Sciatic nerve (tissue), 2 donors: ENCODE measurements at regions not wholly inside any gene's neighbourhood (a gene's known extent, or its start where the extent isn't known, plus 50 kb on each side); places are given as distances from the start of the nearest gene placed in this dataset.

Experiments
- ATAC-seq: fragments of 200-7000 bp; cut with Tn5 transposase; one replicate; pipeline ENCODE4 v1.9.1; 2020; ENCODE audit warnings: mild to moderate bottlenecking, moderate library complexity
- DNase-seq: peaks from one replicate; pipeline ENCODE4 v3.0.0-alpha.2; 2020; ENCODE audit warnings: low spot score
- intact Hi-C: fragments of 100-400 bp; cut with DNase I; formaldehyde crosslinking; loops from one replicate; pipeline ENCODE4 v1.14.2; 2022
- donor health status: DM: no; HTN: no; CAD: no.
- donor health status: DM: no; HTN: no; CAD: no.

DNA sequence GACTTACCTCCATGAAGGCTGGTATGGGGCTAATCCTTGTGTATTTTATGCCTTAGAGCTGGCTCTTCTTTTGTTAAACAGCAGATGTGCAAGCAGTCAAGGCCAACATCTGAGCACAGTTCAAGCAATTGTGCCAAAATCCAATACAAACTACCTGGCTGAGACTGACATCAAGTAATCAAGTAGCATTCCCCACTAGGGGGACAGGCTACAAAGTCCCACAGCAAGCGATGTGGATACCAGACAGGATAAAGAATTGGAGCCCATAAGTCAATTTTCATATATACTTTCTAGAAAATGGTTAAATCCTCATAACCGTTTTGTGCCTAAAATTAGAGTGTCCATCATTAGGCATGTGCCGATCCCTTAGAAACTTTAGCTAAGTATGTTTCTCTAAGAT, 675.8 kb downstream of the DIAPH3 start:
- intact Hi-C loops, result no loop called here
- ATAC-seq (no peak), DNase-seq (no peak)

DNA sequence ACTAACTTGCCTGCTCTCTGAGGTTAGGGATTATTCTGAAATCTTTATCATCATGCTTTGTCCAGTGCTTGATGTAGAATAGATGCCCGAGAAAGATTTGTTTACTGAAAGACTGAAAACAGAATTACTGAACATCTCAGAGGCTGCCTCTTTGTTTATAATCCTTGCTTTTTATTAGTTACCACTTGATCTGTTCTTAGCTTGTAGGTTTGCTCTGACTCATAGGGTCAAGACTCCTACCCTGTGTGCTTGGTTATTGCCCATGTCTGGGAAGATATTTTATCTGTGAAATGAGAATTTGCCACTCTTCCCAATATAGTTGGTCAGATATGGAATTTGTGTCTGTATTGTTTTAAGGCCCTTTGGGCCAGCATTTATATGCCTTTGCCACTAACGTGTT, 675.3 kb downstream of the DIAPH3 start:
- DNase-seq, result no peak
- intact Hi-C loops, result no loop called here
- no peak for ATAC-seq

DNA sequence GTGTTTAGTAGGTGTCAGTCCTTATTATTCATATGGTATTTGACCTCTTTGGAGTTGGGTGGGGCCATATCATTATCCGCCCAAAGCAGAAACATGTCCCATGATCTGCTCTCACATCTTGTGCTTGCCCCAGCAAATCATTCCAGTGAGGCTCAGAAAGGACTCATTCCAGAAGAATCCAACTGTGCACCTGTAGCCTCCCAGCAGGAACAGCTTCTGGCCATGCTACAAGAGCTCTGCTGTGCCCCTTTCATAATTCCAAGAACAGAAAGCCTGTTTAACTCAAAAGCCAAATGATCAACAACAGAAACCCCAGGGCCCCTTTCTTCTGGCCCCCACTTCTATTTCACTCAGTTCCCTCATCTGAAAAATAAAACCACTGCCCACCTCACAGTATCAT, 673.1 kb downstream of the DIAPH3 start:
- ATAC-seq, result no peak
- no peak for DNase-seq
- intact Hi-C loops, result no loop called here

DNA sequence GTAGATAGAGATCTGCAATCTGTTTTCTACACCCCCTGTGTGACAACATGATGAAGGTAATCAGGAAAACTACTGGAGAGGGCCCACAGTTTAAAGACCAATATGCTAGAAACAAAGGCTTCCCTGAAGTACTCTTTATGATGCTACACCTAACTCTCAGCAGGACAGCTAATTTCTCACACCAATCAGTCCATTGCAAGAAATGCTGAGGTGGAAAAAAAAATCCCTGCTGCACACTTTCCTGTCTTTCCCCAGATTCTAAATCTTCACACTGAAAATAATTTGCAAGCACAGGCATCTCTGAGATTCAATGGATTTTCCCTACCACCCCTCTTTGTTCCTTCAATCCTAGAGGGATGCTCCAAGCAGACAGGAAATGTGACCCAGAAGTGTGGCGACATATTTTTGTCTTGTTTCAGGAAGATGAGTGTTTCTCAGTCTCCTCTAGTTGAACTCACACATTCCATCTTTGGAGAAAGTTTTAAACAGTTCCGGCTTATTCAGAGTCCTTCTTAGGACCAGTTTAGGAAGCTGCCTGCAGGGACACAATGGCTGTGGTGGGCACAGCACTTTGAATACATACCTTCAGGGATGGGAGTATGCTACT, 671.6 kb downstream of the DIAPH3 start:
- no peak for ATAC-seq

DNA sequence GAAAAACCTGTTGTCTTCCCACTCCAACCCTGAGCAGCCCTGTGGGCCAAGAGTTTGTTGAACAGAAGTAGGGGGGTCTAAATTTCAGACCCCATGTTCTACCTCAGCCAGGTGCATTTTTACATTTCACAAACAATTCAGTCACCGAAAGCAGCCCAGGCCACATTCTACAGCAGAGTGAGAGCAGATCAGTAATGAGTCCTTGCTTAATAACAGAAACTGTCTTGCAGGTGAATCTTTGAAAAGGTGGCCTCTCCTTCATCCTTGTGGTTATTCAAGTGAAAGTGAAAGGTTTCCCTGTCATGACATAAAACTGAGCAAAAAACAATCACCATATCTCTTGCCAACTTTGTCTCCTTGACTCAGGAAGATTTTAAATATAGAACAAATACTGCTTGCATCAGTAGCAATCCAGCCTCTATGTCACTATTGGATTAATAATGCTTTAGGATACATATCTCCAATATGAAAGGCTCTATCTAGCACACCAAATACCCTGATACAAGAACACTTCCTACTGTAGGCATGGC, 670.2 kb downstream of the DIAPH3 start:
- DNase-seq (no peak), ATAC-seq (no peak)
- intact Hi-C loops, result no loop called here

More for the DNA sequence above, 671.6 kb downstream of the DIAPH3 start:
- no peak for DNase-seq
- intact Hi-C loops, result no loop called here

DNA sequence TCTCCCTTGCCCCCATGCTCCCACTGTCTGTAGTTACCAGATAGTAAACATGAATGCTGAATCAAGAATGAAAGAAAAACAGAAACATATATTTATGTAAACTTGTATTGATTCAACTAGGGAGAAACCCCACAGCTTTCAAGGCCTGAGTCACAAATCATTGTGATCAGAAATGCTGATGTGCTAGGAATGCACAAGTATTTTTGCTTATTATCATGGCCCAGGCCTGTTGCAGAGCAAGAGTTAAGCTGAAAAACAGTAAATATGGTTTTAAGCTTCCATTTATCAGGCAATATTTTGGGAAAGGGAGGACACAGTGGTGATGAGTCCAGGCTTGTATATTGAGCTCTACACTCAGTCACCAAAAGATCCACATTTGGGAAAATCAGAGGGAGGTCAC, 669.6 kb downstream of the DIAPH3 start:
- intact Hi-C loops, result no loop called here
- no peak for ATAC-seq
- DNase-seq, result no peak

DNA sequence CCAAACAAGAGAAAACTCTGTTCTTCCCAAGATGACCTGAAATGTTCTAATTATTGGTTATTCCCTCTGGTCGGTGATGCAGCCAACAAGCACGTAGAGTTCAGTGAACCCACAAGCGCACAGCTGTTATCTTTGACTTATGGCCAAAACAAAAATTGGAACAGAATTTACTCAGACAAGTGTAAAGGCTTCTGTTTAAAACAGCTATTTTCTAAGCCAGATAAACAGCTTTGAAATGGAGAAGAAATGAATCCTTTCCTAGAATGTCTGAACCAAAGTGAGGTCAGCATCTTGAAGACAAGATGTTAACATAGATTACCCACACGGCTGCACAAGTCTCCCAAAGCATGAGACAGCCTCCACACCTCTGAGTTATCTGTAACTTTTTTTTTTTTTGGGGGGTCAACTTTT, 669.2 kb downstream of the DIAPH3 start:
- peak; percentile 95 for ATAC-seq
- intact Hi-C loops, result no loop called here
- no peak for DNase-seq

DNA sequence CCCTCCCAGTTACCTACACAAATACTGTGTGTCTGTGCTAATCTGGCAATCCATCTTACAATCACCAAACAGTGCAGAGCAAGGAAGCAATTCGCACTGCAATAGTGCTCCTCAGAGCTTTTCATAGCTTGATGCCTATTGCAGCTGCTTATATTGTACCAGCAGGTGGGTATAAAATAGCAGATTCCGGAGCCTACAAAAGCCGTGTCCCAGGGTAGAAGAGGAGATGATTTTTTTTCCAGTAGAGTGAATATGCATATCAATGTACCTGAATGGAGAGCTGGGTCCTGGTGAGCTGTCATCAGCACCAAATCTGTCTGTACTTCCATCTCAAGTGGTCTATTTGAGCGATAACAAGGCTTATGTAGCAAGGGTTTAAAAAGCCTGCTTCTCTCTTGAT, 668.4 kb downstream of the DIAPH3 start:
- intact Hi-C loops, result no loop called here
- DNase-seq (no peak), ATAC-seq (no peak)

DNA sequence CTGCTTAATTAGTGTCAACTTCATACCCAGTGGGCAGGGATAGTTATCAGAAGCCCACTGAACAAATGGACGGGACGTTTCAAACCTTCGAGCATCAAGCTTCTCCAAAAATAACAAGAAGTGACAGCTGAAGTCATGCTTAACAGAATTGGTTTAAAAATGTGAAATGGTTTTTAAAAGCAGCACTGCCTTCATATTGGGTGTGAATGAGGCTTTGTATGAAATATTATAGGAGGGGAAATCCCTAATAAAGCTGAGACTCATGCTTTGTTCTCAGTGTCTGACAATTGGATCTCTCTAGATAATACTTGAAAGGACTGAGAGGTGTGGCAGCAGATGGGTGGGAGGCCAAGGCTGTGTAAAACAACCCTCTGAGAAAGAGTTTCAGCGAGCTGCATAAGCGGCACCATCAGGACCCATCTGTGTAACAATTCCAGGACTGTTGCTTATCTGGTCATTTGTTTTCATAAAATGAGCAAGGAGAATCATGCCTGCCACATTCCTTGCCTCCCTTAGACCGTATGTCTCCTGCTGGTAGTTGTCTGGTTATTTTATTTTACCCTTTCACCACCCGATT, 667.7 kb downstream of the DIAPH3 start:
- DNase-seq (no peak), ATAC-seq (no peak)
- intact Hi-C loops, result no loop called here

DNA sequence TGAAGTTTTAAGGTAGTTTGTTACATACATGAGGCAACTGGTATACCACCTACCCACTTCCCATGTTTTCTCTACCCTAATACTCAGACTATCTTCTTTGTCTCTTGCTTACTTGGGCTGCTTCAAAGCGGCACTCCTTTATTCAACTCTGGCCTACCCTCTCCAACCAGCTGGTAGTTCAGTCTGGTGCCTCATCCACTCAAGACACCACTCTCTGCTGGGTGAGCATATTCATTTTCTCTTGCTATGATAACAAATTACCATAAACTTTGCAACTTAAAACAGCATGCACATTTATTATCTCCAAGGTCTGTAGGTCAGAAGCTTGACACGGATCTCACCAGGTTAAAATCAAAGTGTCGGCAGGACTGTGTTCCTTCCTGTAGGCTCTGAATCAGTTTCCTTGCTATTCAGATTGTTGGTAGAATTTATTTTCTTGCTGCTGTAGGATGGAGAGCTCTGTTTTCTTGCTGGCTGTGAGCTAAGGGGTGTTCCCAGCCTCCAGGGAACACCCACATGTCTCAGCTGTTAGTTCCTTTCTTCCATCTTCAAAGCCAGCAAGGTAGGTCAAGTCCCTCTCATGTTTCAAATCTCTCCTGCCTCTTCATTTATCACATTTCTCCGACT, 666.0 kb downstream of the DIAPH3 start:
- ATAC-seq (no peak), DNase-seq (no peak)
- intact Hi-C loops, result no loop called here

DNA sequence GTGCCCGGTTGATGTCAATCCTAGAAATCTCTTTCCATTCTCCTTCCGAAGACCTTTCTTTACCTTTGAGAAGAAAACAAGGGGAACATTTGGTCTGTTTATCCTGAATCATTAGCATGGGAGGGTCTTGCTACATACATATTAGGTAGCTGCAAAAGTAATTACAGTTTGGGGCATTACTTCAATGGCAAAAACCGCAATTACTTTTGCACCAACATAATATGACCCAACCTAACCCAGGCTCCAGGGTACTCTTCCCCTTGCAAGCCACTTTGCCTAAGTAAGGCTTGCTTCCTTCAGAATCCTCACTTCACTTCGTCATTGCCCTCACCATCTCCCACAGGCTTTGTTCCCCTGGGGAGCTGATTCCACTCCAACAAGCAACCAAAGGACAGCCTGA, 662.7 kb downstream of the DIAPH3 start:
- intact Hi-C loops, result no loop called here
- ATAC-seq (no peak), DNase-seq (no peak)

DNA sequence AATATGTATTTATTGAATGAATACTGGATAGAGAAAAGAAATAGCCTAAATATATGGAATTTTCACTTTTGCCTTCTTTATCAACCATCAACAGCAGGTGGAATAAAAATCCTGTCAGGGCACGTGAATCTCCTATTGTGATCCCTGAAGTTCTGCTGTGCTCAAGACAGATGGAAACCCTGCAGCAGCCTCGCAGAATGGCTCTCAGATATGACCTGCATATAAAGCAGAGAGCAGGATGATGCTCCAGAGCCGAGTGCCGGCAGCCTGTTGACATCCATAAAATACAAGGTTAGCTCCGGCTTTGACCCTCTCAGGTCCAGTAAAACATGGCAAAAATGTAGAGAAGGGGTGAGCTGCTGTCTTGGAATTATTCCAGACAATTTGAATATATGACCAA, 659.3 kb downstream of the DIAPH3 start:
- intact Hi-C loops, result no loop called here
- ATAC-seq (no peak), DNase-seq (no peak)

DNA sequence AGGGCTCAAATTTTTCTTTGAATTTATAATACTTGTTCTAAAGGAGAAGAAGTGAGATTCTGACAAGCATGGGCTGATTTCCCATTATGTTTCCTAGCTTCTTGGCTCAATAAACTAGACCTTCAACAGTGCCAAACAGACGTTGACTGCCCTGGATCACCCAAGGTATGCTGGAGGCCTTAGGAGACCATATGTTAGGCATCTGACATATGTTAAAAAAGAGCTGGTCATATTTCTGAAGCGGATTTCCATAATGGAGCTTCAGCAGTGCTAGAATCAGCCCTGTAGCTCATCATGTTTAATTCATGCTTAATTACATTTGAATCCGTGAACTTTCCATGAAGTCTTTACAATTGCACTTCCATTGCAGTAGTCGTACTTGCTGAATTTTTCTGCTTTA, 653.3 kb downstream of the DIAPH3 start:
- intact Hi-C loops, result no loop called here
- DNase-seq, result no peak
- no peak for ATAC-seq

DNA sequence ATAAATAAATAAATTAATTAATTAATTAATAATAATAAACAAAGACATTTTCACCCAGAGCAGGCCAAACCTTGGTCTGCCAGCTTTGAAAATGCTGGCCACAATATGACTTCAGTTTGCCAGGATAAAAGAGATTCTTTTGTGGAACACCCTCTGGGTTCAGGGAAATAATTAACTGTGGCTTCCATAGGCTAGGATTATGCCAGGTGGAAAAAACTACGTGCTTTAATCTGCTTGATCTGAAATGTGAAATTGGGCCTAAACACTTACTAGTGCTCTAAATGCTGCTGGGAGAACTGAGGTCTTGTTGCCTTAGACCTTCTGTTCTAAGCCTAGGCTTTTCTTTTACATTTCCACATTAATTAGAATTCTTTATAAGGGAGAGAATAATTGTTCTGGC, 650.0 kb downstream of the DIAPH3 start:
- ATAC-seq, result no peak
- no peak for DNase-seq
- intact Hi-C loops, result no loop called here

DNA sequence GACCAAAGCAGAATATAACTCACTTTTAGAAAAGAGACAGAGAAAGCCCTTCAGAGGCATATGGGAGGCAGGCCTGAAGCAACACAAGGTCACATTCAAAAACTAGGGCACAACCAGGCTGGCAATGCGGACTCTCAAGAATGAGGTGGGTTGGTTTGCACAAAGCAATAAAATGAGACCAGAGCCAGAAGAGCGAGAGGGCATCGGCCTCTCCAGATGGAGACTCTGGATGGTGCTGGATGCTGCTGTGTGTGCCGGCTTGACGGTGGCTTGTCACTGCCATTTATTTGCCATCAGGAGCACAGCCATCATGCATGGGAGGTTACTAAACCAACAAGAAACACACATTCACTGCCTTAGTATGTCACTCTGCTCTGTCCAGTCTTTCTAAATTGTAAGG, 649.4 kb downstream of the DIAPH3 start:
- intact Hi-C loops, result no loop called here

DNA sequence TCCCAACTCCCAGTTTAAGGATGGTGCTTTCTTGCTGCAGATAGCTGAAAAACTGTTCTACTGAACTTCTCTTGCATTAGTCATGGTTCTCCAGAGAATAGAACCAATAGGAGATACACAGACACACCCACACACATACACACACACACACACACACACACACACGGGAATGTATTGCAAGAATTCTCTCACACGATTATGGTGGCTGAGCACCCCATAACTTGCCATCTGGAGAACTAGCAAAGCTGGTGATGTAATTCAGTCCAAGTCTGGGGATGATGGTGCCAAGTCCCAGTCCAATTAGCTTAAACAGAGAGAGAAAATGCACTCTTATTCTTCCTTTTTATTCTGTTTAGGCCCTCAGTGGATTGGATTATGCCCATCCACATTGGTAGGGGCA, 643.9 kb downstream of the DIAPH3 start:
- no peak for DNase-seq
- intact Hi-C loops, result no loop called here
- no peak for ATAC-seq

More for the DNA sequence above, 649.4 kb downstream of the DIAPH3 start:
- DNase-seq (no peak), ATAC-seq (no peak)

DNA sequence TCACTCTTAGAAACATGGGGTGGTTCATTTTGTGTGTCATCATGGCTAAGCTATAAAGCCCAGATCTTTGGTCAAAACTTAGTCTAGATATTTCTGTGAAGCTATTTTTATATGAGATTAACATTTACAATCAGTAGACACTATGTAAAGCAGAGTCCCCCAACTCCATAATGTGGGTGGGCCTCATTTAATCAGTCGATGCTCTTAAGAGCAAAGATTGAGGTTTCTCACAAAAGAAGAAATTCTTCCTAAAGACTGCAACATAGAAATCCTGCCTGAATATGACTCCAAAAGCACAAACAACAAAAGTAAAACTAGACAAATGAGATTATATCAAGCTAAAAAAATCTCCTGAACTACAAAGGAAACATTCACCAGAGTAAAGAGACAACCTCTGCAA, 642.2 kb downstream of the DIAPH3 start:
- no peak for ATAC-seq
- intact Hi-C loops, result no loop called here
- DNase-seq, result no peak

DNA sequence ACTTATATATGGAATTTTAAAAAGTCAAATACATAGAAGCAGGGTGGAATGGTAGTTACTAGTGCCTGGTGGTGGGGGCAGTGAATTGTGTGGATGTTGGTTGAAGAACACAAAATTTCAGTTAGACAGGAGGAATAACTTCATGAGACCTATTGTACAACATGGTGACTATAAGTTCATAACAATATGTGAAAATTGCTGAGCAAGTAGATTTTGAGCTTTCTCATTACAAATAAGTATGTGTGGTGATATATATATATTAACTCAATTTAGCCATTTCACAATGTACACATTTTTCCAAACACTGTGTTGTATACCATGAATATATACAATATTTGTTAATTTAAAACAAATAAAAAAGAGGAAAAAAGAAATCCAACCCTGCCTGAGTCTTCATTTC, 641.1 kb downstream of the DIAPH3 start:
- intact Hi-C loops, result no loop called here
- ATAC-seq, result no peak
- no peak for DNase-seq

DNA sequence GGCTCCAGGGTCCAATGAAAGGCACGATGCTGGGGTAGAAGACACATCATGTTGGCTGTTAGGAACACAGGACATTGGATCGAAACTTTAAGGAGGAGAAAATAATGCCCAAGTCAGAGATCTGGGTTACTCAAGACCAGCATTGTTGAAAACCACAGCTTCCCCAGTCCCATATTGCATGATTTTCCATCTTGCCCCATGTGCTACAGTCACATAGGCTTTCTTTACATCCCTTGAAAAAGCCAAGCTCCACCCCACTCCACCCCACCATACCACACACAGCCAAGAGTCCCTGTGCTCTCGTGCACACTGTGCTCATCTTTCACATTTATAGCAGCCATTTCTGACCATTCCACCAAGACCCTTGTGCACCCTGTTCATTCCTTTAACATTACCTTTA, 636.2 kb downstream of the DIAPH3 start:
- intact Hi-C loops, result no loop called here
- DNase-seq, result no peak
- ATAC-seq, result no peak

DNA sequence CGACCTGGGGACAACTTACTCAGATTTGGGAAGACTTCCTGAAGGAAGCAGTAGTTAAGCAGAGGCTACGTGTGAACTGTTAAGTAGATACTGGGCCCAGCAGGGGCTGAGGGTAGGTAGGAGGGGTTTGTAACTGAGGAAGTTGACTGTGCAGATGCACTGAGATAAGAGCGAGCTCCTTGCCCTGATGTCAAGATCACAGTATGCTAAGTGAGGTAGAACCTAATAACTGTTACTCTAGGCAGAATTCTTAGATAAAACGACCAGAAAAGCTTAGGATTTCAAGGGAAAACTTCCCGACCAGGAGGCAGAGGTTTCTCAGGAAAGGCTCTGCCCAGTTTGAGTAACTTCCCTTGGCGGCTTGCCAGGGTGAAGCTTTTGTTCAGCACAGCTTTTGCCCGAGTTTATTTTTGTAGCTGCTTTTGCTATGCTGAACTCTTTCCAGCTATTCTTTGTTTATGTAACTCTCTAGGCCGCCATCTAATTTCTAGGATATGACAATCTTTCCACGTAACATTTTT, 632.1 kb downstream of the DIAPH3 start:
- ATAC-seq (peak; percentile 77), DNase-seq (peak; percentile 91)
- intact Hi-C loops, result no loop called here

DNA sequence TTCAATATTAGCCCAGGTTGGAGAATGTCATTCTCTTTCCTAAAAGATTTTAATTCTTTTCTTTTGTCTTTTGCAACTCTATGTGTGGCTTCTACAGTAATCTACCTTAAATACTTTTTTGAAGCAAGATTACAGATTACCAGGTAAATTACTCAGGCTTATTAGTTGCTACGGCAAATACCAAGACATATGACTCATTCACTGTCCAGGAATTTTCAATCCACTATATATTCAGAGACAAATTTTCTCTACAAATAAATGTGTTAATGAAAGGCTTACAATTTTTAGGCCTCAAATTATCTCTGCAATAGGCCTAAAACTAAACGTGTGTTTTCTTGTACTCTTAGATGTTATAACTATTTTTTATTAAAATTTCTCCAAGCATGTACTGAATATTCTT, 631.3 kb downstream of the DIAPH3 start:
- ATAC-seq (no peak), DNase-seq (no peak)
- intact Hi-C loops, result no loop called here
